CD4-positive, alpha-beta T cell (primary cell): ENCODE measurements at regions not wholly inside any gene's neighbourhood (a gene's known extent, or its start where the extent isn't known, plus 50 kb on each side); places are given as distances from the start of the nearest gene placed in this dataset.
"Not testable (repeated sequence)": the region's sequence is repeated elsewhere in the genome, so short reads cannot be mapped to it uniquely, and the experiment has no call there.

Experiments used
- ATAC-seq: fragments of 200-7000 bp; cut with Tn5 transposase; one replicate; pipeline ENCODE4 v1.10.0; 2022; ENCODE audit warnings: mild to moderate bottlenecking; ENCODE audit not compliant: poor library complexity
- CTCF ChIA-PET: fragments of 350-600 bp; sonication (Branson Sonifier 250); formaldehyde crosslinking; loops from one replicate; lab custom pipeline; 2021; ENCODE audit warnings: antibody characterized with exemption, inconsistent platforms; lab: Charles Lee
- POLR2A ChIA-PET: fragments of 350-600 bp; sonication (Branson Sonifier 250); formaldehyde crosslinking; loops from one replicate; lab custom pipeline; 2021; ENCODE audit warnings: antibody characterized with exemption, inconsistent platforms; lab: Charles Lee
- DNase-seq, 14 experiments: peaks; one replicate each; pipeline ENCODE4 v3.0.0-alpha.2; 2013 to 2020; ENCODE audit warnings: mixed read lengths in 2 of 14
- H3K27ac ChIP-seq, 2 donors: one replicate each; pipeline versions ENCODE4 v1.5.1 to v1.7.0; 2013; ENCODE audit warnings: low read length in 2 of 2, low read depth in 1 of 2, mild to moderate bottlenecking in 1 of 2
- H3K27me3 ChIP-seq, 2 experiments: 1 replicate in 1 of 2; 2 replicates in 1 of 2; pipeline versions ENCODE4 v1.6.1 to v1.7.0; 2013; ENCODE audit warnings: low read length in 2 of 2, control low read depth in 1 of 2, mild to moderate bottlenecking in 1 of 2, moderate library complexity in 1 of 2; ENCODE audit not compliant: insufficient read depth in 2 of 2, control insufficient read depth in 1 of 2
- H3K36me3 ChIP-seq: one replicate; pipeline ENCODE4 v1.6.1; 2013; ENCODE audit warnings: low read length, control low read depth; ENCODE audit not compliant: insufficient read depth
- H3K4me1 ChIP-seq: one replicate; pipeline ENCODE4 v1.6.1; 2013; ENCODE audit warnings: low read length, control low read depth; ENCODE audit not compliant: insufficient read depth
- H3K4me3 ChIP-seq: one replicate; pipeline ENCODE4 v1.5.1; 2013; ENCODE audit warnings: mild to moderate bottlenecking, low read length, moderate library complexity
- H3K9me3 ChIP-seq, 2 experiments: 1 replicate in 1 of 2; 2 replicates in 1 of 2; pipeline versions ENCODE4 v1.6.1 to v1.7.0; 2013; ENCODE audit warnings: low read length in 2 of 2, mild to moderate bottlenecking in 2 of 2, control low read depth in 1 of 2, moderate library complexity in 1 of 2; ENCODE audit not compliant: control insufficient read depth in 1 of 2, insufficient read depth in 1 of 2
- H3K27ac Mint-ChIP-seq: one replicate; pipeline ENCODE4 v1.8.0; 2020; ENCODE audit warnings: mixed read lengths
- H3K27me3 Mint-ChIP-seq: one replicate; pipeline ENCODE4 v1.8.0; 2021; ENCODE audit warnings: mixed read lengths
- H3K36me3 Mint-ChIP-seq: one replicate; pipeline ENCODE4 v1.8.0; 2021; ENCODE audit warnings: low read depth, mixed read lengths
- H3K4me1 Mint-ChIP-seq: one replicate; pipeline ENCODE4 v1.8.0; 2021; ENCODE audit warnings: low read depth, mixed read lengths
- H3K4me3 Mint-ChIP-seq: one replicate; pipeline ENCODE4 v1.8.0; 2020; ENCODE audit warnings: mild to moderate bottlenecking, mixed read lengths
- H3K9me3 Mint-ChIP-seq: one replicate; pipeline ENCODE4 v1.8.0; 2020; ENCODE audit warnings: mixed read lengths
- CTCF ChIP-seq: fragments of 200-600 bp; IDR thresholded peaks from one replicate; pipeline ENCODE4 v1.8.0; 2022; ENCODE audit warnings: antibody characterized with exemption, mild to moderate bottlenecking
- intact Hi-C, 2 experiments: fragments of 100-400 bp; cut with DNase I in 1 of 2; cut with micrococcal nuclease in 1 of 2; formaldehyde crosslinking; loops; one replicate each; pipeline versions ENCODE4 v1.15.1 to v1.9.0; 2023 to 2025; cut with DNase I, micrococcal nuclease

DNA sequence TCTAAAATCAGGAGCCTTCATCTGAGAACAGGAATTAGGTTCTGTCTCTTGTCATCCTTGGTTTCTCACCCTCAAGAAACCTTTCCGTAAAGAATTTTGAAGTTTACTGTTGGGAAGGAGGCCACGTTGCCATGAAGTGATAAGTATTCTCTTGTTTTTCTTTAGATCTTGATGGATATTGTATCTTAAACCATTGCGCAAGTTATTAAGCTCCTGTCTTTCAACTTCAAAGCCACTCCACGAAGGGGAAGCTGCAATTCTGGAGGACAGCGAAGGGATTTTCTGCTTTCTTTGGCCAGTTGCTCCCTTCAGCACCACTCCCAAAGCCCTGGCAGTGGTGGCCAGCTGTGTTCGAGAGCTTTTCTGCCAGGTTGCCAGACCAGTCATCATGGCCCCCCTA lies 198.1 kb upstream of the EXOC2 start:
- H3K4me3 ChIP-seq = no peak overlapping the region
- no peaks in the 10 kb centered on the region for H3K4me1 ChIP-seq
- H3K4me3 Mint-ChIP-seq = no peak overlapping the region
- no peaks in the 10 kb centered on the region for H3K36me3 Mint-ChIP-seq
- peaks cover 9% of the 10 kb centered on the region for H3K27me3 Mint-ChIP-seq
- no peaks in the 10 kb centered on the region for H3K9me3 Mint-ChIP-seq
- TF ChIP-seq CTCF = no peak
- no peak for ATAC-seq
- no peak overlapping the region for H3K27ac Mint-ChIP-seq
- peaks cover 0 to 6% of the 10 kb centered on the region in 2 experiments for H3K9me3 ChIP-seq
- H3K4me1 Mint-ChIP-seq = no peaks in the 10 kb centered on the region
- H3K27me3 ChIP-seq = no peaks in the 10 kb centered on the region
- POLR2A ChIA-PET = no interaction called here
- H3K36me3 ChIP-seq = no peaks in the 10 kb centered on the region
- CTCF ChIA-PET = no interaction called here
- DNase-seq = no peak
- no peak overlapping the region for H3K27ac ChIP-seq
- intact Hi-C loops = no loop called here

GRCh38 chr6:890201-890600 lies 197.3 kb upstream of the EXOC2 start:
- no peaks in the 10 kb centered on the region for H3K27me3 ChIP-seq
- Mint-ChIP-seq H3K36me3 (no peaks in the 10 kb centered on the region), H3K4me1 (peaks cover 4% of the 10 kb centered on the region), H3K9me3 (no peaks in the 10 kb centered on the region), H3K4me3 (no peak overlapping the region), H3K27me3 (peaks cover 9% of the 10 kb centered on the region), H3K27ac (no peak overlapping the region)
- no peak for TF ChIP-seq CTCF
- no peaks in the 10 kb centered on the region for H3K36me3 ChIP-seq
- ATAC-seq (no peak), DNase-seq (no peak)
- no peaks in the 10 kb centered on the region for H3K4me1 ChIP-seq
- H3K27ac ChIP-seq = no peak overlapping the region
- ChIA-PET CTCF (no interaction called here), POLR2A (no interaction called here)
- intact Hi-C loops = no loop called here
- H3K4me3 ChIP-seq = no peak overlapping the region
- peaks cover 0 to 6% of the 10 kb centered on the region in 2 experiments for H3K9me3 ChIP-seq

- Histone ChIP-seq H3K36me3 (no peaks in the 10 kb centered on the region), H3K9me3 (peaks cover 0 to 6% of the 10 kb centered on the region in 2 experiments), H3K27ac (no peak overlapping the region), H3K4me1 (no peaks in the 10 kb centered on the region), H3K27me3 (no peaks in the 10 kb centered on the region), H3K4me3 (no peak overlapping the region)
- Mint-ChIP-seq H3K4me1 (peaks cover 11% of the 10 kb centered on the region), H3K9me3 (no peaks in the 10 kb centered on the region), H3K27me3 (peaks cover 12% of the 10 kb centered on the region), H3K36me3 (no peaks in the 10 kb centered on the region), H3K4me3 (no peak overlapping the region), H3K27ac (no peak overlapping the region)
- DNase-seq (no peak), ATAC-seq (no peak)
- TF ChIP-seq CTCF = no peak
- intact Hi-C loops = no loop called here
- POLR2A ChIA-PET = no interaction called here
- CTCF ChIA-PET = no interaction called here
Measured at GRCh38 chr6:887583-888235, 194.8 kb upstream of the EXOC2 start.

DNA sequence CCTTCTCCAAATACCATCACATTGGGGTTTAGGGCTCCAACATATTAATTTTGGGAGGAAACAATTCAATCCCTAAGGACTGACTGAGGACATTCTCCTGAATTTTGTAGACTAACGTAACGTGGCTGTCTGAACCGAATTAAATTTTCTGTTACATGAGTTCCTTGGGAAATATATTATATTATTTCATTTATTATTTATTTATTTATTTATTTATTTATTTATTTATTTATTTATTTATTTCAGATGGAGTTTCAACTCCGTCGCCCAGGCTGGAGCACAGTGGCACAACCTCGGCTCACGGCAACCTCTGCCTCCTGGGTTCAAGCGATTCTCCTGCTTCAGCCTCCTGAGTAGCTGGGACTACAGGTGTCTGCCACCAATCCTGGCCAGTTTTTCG lies 193.2 kb upstream of the EXOC2 start:
- DNase-seq, H3K9me3 Mint-ChIP-seq, CTCF ChIA-PET, H3K36me3 ChIP-seq, H3K27ac Mint-ChIP-seq, H3K27ac ChIP-seq, H3K27me3 ChIP-seq, H3K36me3 Mint-ChIP-seq, ATAC-seq, H3K4me3 Mint-ChIP-seq, H3K9me3 ChIP-seq, H3K4me3 ChIP-seq, POLR2A ChIA-PET, intact Hi-C loops, H3K4me1 ChIP-seq: not testable (repeated sequence)
- H3K4me1 Mint-ChIP-seq = peaks cover 11% of the 10 kb centered on the region
- peaks cover 12% of the 10 kb centered on the region for H3K27me3 Mint-ChIP-seq
